ENCODE measurements at regions not wholly inside any gene's neighbourhood (a gene's known extent, or its start where the extent isn't known, plus 50 kb on each side); places are given as distances from the start of the nearest gene placed in this dataset.
"Not testable (repeated sequence)": the region's sequence is repeated elsewhere in the genome, so short reads cannot be mapped to it uniquely, and the experiment has no call there.

GRCh38 chrX:20693078-20693477 lies 426.4 kb upstream of the RPS6KA3 start:
- no peak for DNase-seq

DNA sequence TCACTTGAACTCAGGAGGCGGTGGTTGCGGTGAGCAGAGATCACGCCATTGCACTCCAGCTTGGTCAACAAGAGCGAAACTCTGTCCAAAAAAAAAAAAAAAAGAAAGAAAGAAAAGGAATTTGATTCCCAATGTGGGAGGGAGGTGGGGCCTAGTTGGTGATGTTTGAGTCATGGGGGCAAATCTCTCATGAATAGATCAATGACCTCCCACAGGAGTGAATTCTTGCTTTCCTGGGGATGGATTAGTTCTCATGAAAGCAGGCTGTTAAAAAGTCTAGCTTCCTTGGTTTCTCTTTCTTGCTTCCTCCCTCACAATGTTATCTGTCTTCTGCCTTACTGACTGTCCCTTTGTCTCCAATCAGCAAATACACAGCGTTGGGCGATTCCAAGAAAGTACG lies 419.5 kb upstream of the RPS6KA3 start:
- DNase-seq: no peak

- DNase-seq: no peak
These were observed 418.9 kb upstream of the RPS6KA3 start for GRCh38 chrX:20685652-20686051.

GRCh38 chrX:20681683-20682082 lies 415.0 kb upstream of the RPS6KA3 start:
- no peak for DNase-seq

DNA sequence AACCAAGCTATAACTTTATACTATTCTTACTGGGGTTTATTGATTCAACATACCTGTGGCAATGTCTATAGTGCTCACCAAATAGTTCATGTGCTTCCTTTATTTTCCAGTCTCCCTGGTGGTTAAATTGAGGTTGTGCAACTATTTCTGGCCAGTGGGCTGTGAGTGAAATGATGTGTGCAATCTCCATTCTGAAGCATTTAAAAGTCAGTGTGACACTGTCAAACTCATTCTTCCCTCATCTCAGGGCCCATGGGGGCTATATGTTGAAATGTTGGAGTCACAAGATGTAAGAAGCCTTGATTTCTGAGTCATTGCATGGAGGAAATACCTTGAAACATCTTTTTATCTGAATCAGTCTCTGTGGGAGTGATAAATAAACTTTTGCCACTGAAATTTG lies 414.3 kb upstream of the RPS6KA3 start:
- no peak for DNase-seq

DNA sequence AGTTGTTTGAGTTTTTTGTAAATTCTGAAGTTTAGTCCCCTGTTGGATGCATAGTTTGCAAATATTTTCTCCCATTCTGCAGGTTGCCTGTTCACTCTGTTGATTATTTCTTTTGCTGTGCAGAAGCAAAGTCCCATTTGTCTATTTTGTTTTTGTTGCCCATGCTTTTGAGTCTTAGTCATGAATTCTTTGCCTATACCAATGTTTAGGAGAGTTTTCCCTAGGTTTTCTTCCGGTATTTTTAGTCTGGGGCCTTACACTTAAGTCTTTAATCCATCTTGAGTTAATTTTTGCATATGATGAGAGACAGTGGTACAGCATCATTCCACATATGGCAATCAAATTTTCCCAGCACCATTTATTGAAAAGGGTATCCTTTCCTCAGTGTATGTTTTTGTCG lies 405.8 kb upstream of the RPS6KA3 start:
- no peak for DNase-seq

DNA sequence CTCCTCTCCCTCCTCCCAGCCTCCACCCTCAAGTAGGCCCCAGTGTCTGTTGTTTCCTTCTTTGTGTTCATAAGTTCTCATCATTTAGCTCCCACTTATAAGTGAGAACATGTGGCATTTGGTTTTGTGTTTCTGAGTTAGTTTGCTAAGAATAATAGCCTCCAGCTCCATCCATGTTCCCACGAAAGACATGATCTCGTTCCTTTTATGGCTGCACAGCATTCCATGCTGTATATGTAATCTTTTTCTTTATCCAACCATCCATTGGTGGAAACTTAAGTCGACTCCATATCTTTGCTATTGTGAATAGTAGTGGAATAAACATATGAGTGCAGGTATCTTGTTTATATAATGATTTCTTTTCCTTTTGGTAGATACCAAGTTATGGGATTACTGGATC lies 405.0 kb upstream of the RPS6KA3 start:
- not testable (repeated sequence) for DNase-seq

DNA sequence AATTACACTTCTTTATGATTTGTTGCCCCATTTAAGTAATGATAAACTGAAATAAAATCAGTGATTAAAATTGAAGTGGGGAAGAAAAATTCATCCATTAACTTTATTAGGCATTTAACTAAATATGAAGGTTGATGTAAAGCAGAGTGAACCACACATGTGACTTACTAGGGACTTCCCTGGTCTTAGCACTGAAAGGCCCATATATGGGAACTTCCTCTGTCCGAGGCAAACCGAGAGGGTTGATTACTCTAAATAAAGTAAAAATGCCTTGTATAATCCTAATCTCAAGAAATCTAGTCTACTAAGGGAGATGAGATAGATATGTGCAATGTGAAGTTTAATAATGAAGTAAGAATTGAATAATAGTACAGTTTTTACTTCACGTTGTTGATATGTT lies 403.9 kb upstream of the RPS6KA3 start:
- DNase-seq: no peak

GRCh38 chrX:20668550-20668949 lies 401.8 kb upstream of the RPS6KA3 start:
- no peak for DNase-seq

- no peak for DNase-seq
These were observed 399.6 kb upstream of the RPS6KA3 start for GRCh38 chrX:20666331-20666730.

- DNase-seq: no peak
These were observed 398.8 kb upstream of the RPS6KA3 start for GRCh38 chrX:20665481-20665880.

GRCh38 chrX:20664774-20665173 lies 398.1 kb upstream of the RPS6KA3 start:
- no peak for DNase-seq

GRCh38 chrX:20664131-20664530 lies 397.4 kb upstream of the RPS6KA3 start:
- DNase-seq: no peak

- DNase-seq: no peak
These were observed 396.6 kb upstream of the RPS6KA3 start for GRCh38 chrX:20663336-20663735.

GRCh38 chrX:20656721-20657120 lies 390.0 kb upstream of the RPS6KA3 start:
- no peak for DNase-seq

GRCh38 chrX:20654596-20655106 lies 387.9 kb upstream of the RPS6KA3 start:
- DNase-seq: no peak

DNA sequence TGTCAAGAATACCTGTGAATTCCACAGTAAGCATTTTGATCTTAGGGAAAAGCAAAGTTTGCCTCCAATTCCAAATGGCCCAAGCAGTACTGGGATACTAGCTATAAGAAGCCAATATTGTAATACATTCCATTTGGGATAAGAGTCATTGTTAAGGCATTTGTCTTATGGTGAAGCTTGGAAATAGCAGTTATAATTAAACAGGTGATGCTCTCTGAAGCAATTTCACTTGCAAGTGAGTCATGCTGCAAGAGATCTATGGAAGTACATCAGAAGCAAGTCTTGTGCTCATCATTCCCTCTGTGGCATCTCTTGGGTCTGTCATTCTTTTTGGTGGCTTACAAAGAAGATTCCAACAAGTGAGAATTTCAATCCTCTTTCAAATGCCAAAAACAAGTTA lies 386.4 kb upstream of the RPS6KA3 start:
- DNase-seq: no peak

DNA sequence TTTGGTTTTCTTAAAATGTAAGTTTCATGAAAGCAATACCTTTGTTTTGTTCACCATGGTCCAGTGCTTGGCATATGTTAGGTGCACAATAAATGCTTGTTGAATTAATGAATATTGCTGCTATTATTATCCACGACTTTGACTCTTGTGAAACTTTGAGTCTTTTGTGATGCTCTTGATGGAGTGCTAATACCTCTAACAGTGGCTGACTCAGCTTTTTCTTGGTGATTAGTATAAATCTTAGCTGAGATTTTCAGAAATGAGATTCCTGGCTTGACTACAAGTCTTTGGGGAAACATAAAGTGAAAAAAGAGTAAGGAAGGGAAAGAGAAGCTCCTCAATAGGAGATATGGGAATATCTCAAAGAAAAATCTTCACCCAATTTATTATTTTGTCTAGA lies 375.2 kb upstream of the RPS6KA3 start:
- no peak for DNase-seq

GRCh38 chrX:20639115-20639514 lies 372.4 kb upstream of the RPS6KA3 start:
- no peak for DNase-seq

GRCh38 chrX:20637351-20637750 lies 370.6 kb upstream of the RPS6KA3 start:
- DNase-seq: no peak

GRCh38 chrX:20633451-20633850 lies 366.7 kb upstream of the RPS6KA3 start:
- DNase-seq: no peak

- DNase-seq: no peak
These were observed 356.7 kb upstream of the RPS6KA3 start for GRCh38 chrX:20623448-20623847.

DNA sequence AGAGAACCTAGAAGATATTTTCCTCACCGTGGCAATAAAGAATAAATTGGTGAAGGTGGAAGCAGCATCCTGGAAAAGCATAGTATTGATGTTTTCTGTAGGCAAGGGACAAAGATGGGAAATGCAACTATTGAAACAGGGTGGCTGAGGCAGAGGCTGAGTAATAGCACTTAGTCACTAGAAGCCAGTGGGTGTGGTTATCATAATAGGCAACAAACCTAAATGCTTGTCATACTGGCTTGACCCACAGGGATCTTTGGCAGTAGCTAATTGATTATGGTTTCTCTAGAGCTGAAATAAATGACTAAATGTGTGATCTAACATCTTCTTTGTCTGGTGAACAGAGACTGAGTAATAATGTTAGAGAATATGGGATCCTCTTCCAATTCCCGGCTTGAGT lies 353.6 kb upstream of the RPS6KA3 start:
- no peak for DNase-seq

- no peak for DNase-seq
These were observed 343.3 kb upstream of the RPS6KA3 start for GRCh38 chrX:20609916-20610415.

DNA sequence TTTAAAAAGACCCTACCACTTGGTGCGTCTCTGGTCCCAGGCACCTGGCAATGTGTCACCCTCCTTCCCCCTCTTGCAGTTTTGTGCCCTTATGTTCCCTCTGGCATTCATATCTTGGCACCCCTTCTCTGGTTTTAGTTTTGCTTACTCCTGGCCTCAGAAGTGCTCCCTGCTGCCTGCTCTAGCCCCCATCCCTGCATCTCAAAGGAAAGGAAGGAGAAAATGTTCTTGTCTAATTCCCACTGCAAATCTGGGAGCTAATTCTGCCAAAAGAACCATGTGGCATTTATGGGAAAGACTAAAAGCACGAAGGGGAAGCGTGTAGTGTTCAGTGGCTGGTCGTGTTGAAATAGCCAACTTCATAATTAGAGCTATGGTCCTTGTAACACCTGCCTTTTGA lies 340.1 kb upstream of the RPS6KA3 start:
- no peak for DNase-seq

- DNase-seq: no peak
These were observed 330.1 kb upstream of the RPS6KA3 start for GRCh38 chrX:20596856-20597255.

Measured in activated CD8-positive, alpha-beta memory T cell treated with anti-CD3 and anti-CD28 coated beads, Interleukin-2, amount 50 U/mL, for 48 hours (primary cell).